CD4-positive, alpha-beta T cell (primary cell): ENCODE measurements at regions not wholly inside any gene's neighbourhood (a gene's known extent, or its start where the extent isn't known, plus 50 kb on each side); places are given as distances from the start of the nearest gene placed in this dataset.

Experiments
- ATAC-seq: fragments of 200-7000 bp; cut with Tn5 transposase; one replicate; pipeline ENCODE4 v1.10.0; 2022; ENCODE audit warnings: mild to moderate bottlenecking; ENCODE audit not compliant: poor library complexity
- CTCF ChIA-PET: fragments of 350-600 bp; sonication (Branson Sonifier 250); formaldehyde crosslinking; loops from one replicate; lab custom pipeline; 2021; ENCODE audit warnings: antibody characterized with exemption, inconsistent platforms; lab: Charles Lee
- POLR2A ChIA-PET: fragments of 350-600 bp; sonication (Branson Sonifier 250); formaldehyde crosslinking; loops from one replicate; lab custom pipeline; 2021; ENCODE audit warnings: antibody characterized with exemption, inconsistent platforms; lab: Charles Lee
- DNase-seq, 14 experiments: peaks; one replicate each; pipeline ENCODE4 v3.0.0-alpha.2; 2013 to 2020; ENCODE audit warnings: mixed read lengths in 2 of 14
- H3K27ac ChIP-seq, 2 donors: one replicate each; pipeline versions ENCODE4 v1.5.1 to v1.7.0; 2013; ENCODE audit warnings: low read length in 2 of 2, low read depth in 1 of 2, mild to moderate bottlenecking in 1 of 2
- H3K27me3 ChIP-seq, 2 experiments: 1 replicate in 1 of 2; 2 replicates in 1 of 2; pipeline versions ENCODE4 v1.6.1 to v1.7.0; 2013; ENCODE audit warnings: low read length in 2 of 2, control low read depth in 1 of 2, mild to moderate bottlenecking in 1 of 2, moderate library complexity in 1 of 2; ENCODE audit not compliant: insufficient read depth in 2 of 2, control insufficient read depth in 1 of 2
- H3K36me3 ChIP-seq: one replicate; pipeline ENCODE4 v1.6.1; 2013; ENCODE audit warnings: low read length, control low read depth; ENCODE audit not compliant: insufficient read depth
- H3K4me1 ChIP-seq: one replicate; pipeline ENCODE4 v1.6.1; 2013; ENCODE audit warnings: low read length, control low read depth; ENCODE audit not compliant: insufficient read depth
- H3K4me3 ChIP-seq: one replicate; pipeline ENCODE4 v1.5.1; 2013; ENCODE audit warnings: mild to moderate bottlenecking, low read length, moderate library complexity
- H3K9me3 ChIP-seq, 2 experiments: 1 replicate in 1 of 2; 2 replicates in 1 of 2; pipeline versions ENCODE4 v1.6.1 to v1.7.0; 2013; ENCODE audit warnings: low read length in 2 of 2, mild to moderate bottlenecking in 2 of 2, control low read depth in 1 of 2, moderate library complexity in 1 of 2; ENCODE audit not compliant: control insufficient read depth in 1 of 2, insufficient read depth in 1 of 2
- H3K27ac Mint-ChIP-seq: one replicate; pipeline ENCODE4 v1.8.0; 2020; ENCODE audit warnings: mixed read lengths
- H3K27me3 Mint-ChIP-seq: one replicate; pipeline ENCODE4 v1.8.0; 2021; ENCODE audit warnings: mixed read lengths
- H3K36me3 Mint-ChIP-seq: one replicate; pipeline ENCODE4 v1.8.0; 2021; ENCODE audit warnings: low read depth, mixed read lengths
- H3K4me1 Mint-ChIP-seq: one replicate; pipeline ENCODE4 v1.8.0; 2021; ENCODE audit warnings: low read depth, mixed read lengths
- H3K4me3 Mint-ChIP-seq: one replicate; pipeline ENCODE4 v1.8.0; 2020; ENCODE audit warnings: mild to moderate bottlenecking, mixed read lengths
- H3K9me3 Mint-ChIP-seq: one replicate; pipeline ENCODE4 v1.8.0; 2020; ENCODE audit warnings: mixed read lengths
- CTCF ChIP-seq: fragments of 200-600 bp; IDR thresholded peaks from one replicate; pipeline ENCODE4 v1.8.0; 2022; ENCODE audit warnings: antibody characterized with exemption, mild to moderate bottlenecking
- intact Hi-C, 2 experiments: fragments of 100-400 bp; cut with DNase I in 1 of 2; cut with micrococcal nuclease in 1 of 2; formaldehyde crosslinking; loops; one replicate each; pipeline versions ENCODE4 v1.15.1 to v1.9.0; 2023 to 2025; cut with DNase I, micrococcal nuclease

GRCh38 chr7:33720139-33720538 lies 185.2 kb upstream of the BMPER start:
- no peak for DNase-seq
- no peaks in the 10 kb centered on the region for H3K4me1 ChIP-seq

GRCh38 chr7:33720870-33721269 lies 184.5 kb upstream of the BMPER start:
- intact Hi-C loops, result no loop called here
- H3K27me3 Mint-ChIP-seq, result no peaks in the 10 kb centered on the region
- H3K4me3 ChIP-seq, result no peak overlapping the region
- DNase-seq (no peak), ATAC-seq (no peak)
- POLR2A ChIA-PET, result no interaction called here
- CTCF ChIA-PET, result no interaction called here
- H3K36me3 ChIP-seq, result no peaks in the 10 kb centered on the region
- H3K9me3 Mint-ChIP-seq, result no peaks in the 10 kb centered on the region
- H3K9me3 ChIP-seq, result no peaks in the 10 kb centered on the region
- H3K27ac Mint-ChIP-seq, result no peak overlapping the region
- no peaks in the 10 kb centered on the region for H3K27me3 ChIP-seq
- H3K27ac ChIP-seq, result no peak overlapping the region
- H3K36me3 Mint-ChIP-seq, result peaks cover 5% of the 10 kb centered on the region
- no peaks in the 10 kb centered on the region for H3K4me1 Mint-ChIP-seq
- H3K4me1 ChIP-seq, result no peaks in the 10 kb centered on the region
- no peak overlapping the region for H3K4me3 Mint-ChIP-seq
- no peak for TF ChIP-seq CTCF

More at GRCh38 chr7:33720139-33720538, 185.2 kb upstream of the BMPER start:
- CTCF ChIA-PET, result no interaction called here
- TF ChIP-seq CTCF, result no peak
- no peaks in the 10 kb centered on the region for H3K9me3 ChIP-seq
- Mint-ChIP-seq H3K27ac (no peak overlapping the region), H3K4me1 (no peaks in the 10 kb centered on the region), H3K9me3 (peaks cover 2% of the 10 kb centered on the region), H3K27me3 (no peaks in the 10 kb centered on the region), H3K4me3 (no peak overlapping the region), H3K36me3 (peaks cover 8% of the 10 kb centered on the region)
- H3K27me3 ChIP-seq, result no peaks in the 10 kb centered on the region
- no peaks in the 10 kb centered on the region for H3K36me3 ChIP-seq
- intact Hi-C loops, result no loop called here
- no peak for ATAC-seq
- POLR2A ChIA-PET, result no interaction called here
- no peak overlapping the region for H3K4me3 ChIP-seq
- H3K27ac ChIP-seq, result no peak overlapping the region

- ChIA-PET POLR2A (no interaction called here), CTCF (no interaction called here)
- ATAC-seq, result no peak
- no peak for TF ChIP-seq CTCF
- H3K36me3 Mint-ChIP-seq, result peaks cover 5% of the 10 kb centered on the region
- H3K4me1 Mint-ChIP-seq, result no peaks in the 10 kb centered on the region
- H3K27ac Mint-ChIP-seq, result no peak overlapping the region
- no peaks in the 10 kb centered on the region for H3K9me3 ChIP-seq
- no peaks in the 10 kb centered on the region for H3K36me3 ChIP-seq
- DNase-seq, result no peak
- no peaks in the 10 kb centered on the region for H3K27me3 ChIP-seq
- intact Hi-C loops, result no loop called here
- H3K9me3 Mint-ChIP-seq, result no peaks in the 10 kb centered on the region
- no peaks in the 10 kb centered on the region for H3K4me1 ChIP-seq
- H3K4me3 Mint-ChIP-seq, result no peak overlapping the region
- no peaks in the 10 kb centered on the region for H3K27me3 Mint-ChIP-seq
- H3K4me3 ChIP-seq, result no peak overlapping the region
- H3K27ac ChIP-seq, result no peak overlapping the region
Measured at GRCh38 chr7:33721895-33722294, 183.4 kb upstream of the BMPER start.
